NCI-H1436 (cell line): ENCODE measurements at regions not wholly inside any gene's neighbourhood (a gene's known extent, or its start where the extent isn't known, plus 50 kb on each side); places are given as distances from the start of the nearest gene placed in this dataset.

ENCODE experiments used
- DNase-seq: peaks from one replicate; lab custom pipeline; 2025; lab: John Stamatoyannopoulos, UW

DNA sequence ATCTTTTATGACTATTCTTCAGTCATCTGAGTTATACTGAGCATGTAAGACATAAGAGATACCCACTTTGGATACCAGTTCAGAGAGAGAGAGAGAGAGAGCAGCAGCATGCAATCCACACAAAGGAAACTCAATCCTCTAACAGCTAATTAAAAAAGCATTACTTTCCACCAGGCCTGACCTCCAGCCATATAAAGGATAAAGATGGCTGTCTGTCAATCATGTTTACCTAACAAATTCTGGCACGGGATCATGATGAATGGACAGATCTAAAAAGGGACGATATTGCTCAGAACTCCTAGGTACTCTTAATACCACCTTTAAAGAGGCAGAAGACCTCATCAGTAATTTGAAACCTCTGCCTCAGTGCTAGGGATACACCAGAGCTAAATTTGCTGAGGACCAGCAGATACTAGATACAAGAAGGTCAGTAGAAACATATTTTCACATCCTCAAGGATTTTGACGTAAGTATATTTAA lies 159.2 kb downstream of the RPS12 start:
- DNase-seq = no peak

DNA sequence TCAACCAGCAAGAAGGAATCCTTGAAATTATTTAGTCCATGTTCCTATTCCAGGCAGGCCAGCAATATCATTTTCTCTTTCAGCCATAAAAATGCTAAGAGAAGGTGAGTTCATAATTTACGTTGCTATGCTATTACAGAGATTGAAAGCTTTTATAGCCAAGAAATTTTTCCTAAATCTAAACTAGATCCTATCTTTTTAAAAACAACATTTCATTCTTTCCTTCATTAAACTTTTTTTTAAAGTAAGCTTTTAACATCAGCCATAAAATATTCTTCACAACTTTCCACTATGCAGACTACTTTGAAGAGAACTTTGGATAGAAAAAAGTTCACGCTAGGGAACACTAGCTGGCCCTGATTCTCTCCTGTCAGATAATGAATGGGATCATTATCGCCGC lies 159.8 kb downstream of the RPS12 start:
- DNase-seq = no peak

DNA sequence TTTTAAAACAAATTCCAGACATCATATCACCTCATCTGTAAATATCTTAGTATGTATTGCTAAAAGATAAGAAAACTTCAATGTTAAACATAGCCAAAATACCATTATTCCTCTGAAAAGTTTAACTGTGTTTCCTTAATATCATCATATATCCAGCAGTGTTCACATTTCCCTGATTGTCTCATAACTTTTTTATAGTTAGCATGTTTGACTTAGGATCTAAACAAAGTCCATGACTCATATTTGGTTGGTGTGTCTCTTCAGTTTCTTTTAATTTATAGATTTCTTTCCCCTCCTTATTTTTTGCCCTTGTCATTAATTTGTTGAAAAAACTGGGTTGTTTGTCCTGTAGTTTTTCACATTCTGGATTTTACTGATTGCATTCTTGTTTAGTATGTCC lies 163.0 kb downstream of the RPS12 start:
- no peak for DNase-seq

DNA sequence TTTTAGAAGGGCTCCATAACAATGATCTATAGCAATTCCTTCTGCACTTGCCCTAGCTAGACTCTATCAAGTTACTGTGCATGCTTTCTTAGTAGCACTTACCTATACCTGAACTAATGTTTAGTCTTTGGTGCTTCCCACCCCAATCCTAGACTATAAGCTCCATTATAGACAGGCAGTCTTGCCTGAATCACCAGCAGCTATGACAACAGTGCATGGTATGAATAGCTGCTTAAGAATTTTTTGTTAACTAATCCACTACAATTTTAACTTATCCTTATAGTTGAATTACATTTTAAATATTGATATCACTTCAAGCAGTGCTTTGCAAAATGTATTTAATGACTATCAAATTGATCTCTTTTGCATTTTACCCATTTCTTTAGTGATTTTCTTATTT lies 164.3 kb downstream of the RPS12 start:
- DNase-seq = no peak

DNA sequence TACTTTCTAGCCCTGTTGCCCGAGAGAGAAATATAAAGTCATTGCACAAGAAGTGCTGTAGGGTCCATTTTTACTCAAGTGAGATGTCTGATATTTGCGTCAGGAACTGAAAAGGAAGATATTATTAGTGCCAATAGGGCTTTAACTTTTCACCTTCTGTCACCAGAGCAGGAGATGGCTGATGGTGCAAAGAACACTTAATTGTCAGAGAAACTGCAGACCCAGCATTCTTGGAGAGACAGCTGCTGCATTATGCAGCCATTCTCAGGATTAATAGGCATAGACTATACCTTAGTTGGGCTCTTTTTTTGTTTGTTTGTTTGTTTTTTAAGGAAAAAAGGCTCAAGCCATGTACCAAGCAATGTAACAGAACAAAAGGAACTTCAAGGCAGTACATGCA lies 179.4 kb downstream of the RPS12 start:
- DNase-seq = no peak

DNA sequence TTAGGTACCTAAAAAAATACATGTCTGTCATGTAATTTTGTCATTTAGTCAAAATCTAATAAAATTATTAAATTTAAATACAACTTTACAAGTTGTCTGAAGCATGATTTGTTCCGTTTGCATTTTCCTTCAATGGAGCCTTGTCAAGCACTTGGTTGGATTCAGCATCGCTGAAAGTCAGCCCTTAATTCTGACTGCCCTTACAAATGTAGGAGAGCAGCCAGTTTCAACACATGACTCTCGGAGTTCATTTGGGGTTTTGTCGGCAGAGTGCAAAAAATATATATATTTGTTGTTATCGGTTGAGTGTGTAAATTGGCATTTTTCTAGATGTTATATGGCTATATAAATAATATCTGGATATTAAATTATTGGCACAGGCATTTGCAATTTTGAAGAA lies 180.6 kb downstream of the RPS12 start:
- no peak for DNase-seq

DNA sequence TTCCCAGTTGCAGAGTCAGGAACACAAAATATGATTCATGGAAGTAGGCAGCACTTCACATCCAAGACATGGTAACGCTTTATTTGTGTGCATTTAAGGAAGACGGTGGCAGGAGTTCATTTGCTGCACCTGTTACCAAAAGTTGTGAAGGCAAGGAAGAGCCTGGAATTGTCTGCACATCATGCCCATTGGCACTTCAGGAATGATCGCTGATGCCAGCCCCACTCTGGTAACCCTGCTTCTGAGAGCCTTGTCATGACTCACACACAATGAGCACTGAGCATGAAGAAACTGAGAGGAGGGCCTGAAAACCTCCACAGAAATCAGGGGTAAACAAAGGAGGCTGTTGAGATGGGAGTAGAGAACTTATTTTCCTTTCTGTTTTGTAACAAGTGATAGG lies 181.1 kb downstream of the RPS12 start:
- no peak for DNase-seq

DNA sequence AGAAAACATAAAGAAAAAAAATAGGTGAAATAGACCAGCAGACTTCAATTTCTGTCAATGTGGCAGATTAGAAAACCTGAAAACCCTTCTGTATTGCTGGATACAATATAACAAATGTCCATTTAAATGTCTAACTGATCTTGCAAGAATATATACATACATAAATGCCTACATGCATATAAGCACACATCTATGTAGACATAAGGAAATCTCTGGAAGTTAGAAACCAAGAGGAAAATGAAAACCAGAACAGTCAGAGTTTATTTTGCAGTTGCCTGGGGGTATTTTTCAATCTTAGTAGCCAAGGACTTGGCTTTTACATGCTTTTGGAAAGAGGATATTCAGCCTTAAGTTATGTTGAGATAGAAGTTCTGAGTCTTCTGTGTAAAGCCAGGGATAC lies 184.0 kb downstream of the RPS12 start:
- no peak for DNase-seq

DNA sequence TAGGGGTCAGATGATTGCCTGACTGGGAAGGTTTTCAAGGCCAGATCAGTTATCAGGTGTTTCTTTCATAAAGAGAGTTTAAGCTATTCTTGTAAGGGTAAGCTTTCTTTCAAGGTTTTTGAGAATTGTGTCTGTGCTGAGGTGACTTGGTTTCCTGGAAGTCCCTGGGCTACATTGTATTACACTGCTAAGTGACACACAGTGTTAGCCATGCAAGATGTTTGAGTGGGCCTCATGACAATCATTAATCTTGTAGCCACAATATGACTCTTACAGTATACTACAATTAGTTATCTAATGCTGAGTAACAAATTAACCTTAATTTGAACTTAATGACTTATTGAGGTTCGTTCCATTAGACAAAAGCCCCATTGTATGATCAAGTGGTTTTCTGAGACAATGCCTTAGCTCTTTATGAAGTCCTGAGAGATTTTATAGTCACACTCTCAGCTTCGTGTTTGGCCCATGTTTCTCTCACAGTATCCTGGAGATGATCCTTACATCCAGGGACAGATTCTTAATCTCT lies 186.7 kb downstream of the RPS12 start:
- no peak for DNase-seq

DNA sequence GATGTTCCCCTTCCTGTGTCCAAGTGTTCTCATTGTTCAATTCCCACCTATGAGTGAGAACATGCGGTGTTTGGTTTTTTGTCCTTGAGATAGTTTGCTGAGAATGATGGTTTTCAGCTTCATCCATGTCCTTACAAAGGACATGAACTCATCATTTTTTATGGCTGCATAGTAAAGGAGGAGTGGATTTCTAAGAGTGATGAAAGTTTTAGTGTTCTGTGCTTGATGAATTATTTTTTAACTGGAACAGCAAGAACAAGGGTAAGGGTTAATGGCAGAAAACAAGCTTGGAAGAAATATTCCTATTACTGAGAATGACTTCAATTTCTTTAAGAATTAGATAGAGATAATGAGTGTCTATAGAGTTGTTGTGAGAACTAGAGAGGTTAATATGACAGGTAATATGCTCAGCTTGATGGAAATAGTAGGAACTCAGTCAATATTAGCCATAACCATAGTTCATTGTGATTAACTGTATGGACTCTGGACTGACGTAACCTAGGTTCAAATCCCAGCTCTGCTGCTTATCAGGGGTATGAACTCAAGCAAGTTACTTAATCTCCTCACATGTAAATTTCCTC lies 190.0 kb downstream of the RPS12 start:
- DNase-seq = no peak

DNA sequence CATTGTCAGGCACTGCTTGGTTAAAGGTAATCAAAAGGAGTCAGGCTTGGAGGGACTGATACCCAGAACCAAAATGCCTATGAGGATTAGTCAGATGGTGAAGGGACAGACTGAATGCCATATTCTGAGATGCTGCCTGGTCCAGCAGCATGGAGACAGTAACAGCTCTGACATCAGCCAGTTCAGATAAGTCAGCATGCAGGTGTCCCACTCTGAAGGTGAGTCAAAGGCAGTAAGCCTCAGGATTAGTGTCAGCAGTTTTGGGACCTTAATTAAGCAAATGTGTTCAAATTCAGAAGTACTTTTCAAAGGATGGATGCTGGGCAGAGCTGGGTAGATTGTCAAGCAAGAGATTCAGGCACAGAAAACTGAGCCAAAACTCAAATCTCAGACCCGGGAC lies 198.4 kb downstream of the RPS12 start:
- no peak for DNase-seq

DNA sequence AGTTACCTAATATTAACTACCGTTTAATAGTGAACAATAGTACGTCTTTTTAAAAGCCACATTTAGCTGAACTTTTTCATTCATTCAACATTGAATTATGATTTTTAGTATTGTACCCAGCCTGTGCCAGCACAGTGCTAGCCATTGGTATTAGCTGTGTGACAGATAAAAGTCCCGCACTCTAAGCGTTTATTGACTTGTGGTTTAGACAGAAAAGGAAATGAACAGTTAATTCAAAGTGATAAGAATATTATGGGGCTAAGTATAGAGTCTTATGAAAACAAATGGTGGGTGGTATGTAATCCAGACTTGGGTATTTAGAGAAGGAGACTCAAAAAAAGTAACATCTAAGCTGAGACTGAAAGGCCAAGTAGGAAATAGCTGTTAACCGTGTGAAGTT lies 202.3 kb downstream of the RPS12 start:
- DNase-seq = no peak

DNA sequence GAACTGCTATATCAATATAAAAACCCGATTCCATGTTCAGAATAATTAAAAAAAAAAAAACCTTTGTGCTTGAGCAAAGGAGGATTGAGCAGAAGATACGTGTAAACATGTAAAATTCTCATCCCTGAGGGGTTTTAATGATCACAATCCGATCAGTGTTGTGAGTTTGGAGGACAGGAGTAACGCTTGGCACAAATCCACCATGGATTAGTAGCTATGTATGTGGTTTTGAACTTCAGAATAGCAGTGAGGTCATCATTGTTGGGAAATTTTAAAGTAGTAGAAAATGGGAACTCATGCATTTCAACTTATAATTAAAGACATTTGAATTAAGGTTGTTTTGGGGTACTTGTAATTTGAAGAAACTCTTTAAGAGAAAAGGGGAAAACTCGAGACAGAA lies 203.2 kb downstream of the RPS12 start:
- DNase-seq = no peak

DNA sequence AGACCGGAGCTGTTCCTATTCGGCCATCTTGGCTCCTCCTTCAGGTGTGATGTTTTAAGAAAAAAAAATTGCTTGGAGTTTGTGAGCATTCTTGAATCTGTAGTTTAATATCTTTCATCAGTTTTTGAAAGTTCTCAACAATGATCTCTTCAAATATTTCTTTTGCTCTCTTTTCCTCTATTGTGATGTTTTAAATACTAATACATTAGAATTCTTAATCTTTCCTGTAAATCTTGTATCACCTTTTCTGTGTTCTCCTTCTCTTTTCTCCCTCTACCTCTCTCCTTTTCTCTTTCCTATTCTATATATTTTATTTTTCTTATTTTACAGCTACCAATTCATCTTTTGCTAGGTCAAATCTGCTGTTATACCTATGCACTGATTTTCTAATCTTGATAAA lies 212.3 kb downstream of the RPS12 start:
- no peak for DNase-seq

DNA sequence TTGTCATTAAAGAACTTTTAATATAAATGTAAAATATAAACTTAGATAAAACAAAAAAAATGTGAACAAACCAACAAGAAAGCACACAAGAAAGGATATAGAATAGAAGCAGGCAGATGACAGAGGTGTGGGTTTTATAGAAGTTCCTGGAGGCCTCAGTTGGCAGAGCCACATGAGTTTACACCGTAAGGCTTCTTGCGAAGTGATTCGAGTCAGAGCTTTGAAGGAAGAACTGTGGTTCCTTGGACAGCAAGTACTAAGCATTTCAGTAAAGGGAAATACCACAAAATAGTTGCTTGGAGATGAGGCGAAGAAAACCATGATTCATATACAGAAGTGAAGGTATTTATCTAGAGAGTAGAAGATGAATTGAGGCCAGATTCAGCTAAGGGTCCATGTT lies 207.9 kb upstream of the EYA4 start:
- DNase-seq = no peak

DNA sequence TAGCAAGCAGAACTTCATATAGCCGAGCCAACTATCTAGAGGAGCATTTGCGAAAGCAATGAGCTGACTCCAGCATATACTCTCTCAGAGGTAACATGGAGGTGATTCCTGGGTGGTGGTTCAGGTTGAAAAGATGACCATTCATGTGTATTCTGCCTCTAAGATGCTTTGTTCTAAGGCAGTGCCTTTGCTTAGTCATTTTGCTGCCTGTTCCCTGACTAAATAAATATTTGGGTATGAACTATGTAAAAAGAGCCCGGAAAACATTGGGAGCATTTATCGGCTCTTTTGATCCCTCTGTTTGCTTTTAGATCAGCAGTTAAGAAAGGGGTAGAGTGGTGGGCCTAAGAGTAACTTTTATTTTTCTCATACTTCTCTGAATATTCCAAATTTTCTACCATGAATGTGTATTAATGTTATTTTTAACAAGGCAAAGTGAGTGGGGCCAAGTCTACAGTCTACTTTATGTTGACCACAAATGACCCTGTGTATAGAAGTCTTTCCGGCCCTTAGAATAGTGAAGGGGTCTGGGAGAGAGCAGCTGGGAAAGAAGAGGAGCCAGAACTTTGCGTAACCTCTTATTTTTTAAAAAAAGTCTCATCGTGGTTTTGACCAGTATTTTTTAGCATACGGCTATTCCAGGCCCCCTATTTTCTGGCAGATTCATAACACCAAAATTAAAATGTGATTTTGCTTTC lies 206.5 kb upstream of the EYA4 start:
- no peak for DNase-seq

DNA sequence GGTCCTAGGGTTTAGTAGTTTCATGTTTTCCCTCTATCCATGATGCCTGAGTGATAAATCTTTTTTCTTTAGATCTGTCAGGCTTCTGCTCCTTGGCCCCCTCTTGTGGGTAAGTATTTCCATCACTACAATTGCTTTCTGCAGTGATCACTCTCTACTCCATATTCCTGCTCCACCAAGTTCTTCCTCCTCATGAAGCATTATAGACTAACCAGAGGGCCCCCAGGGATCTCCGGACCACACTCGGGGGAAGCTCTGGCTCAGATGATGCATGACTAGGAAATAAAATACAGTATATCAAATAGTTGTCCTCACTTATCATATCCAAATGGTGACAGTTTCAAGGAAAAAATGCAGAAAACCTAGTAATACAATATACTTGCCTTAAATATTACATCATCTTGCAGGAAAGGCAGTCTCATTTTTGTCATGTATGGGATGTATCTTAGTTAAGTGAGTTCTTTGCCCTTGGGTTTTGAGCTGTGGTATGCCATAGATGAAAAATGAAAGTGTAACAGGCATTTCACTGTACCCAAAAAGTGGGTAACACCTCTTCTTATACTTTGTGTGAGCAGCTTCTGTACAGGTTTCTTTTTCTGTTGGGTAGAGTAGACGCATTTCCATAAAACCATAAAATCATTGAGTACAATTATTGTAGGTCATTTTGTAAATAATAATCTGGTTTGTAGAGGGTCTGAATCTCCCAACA lies 200.9 kb upstream of the EYA4 start:
- no peak for DNase-seq

DNA sequence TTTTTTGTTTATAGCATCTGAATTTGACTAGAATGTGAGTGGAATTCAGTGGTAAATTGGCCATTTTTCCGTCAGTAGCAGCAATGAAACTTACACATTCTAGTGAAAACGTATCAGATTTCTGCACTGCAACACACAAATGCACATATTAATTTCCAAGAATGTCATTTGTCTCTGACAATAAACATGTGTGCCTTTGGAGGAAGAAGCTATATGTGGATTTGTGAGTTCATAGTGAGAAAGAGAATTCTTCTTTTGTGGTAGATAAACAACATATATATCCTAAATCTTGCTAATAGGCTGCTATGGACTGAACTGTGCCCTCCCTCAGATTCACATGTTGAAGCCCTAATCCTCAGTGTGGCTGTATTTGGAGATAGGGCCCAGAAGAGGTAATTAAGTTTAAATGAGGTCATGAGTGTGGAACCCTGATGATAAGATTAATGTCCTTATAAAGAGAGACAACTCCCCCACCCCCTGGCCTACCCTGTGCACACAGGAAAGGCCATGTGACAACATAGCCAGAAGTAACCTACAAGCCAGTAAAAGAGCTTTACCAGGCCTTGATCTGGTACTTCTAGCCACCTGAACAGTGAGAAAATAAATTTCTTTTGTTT lies 200.2 kb upstream of the EYA4 start:
- no peak for DNase-seq

DNA sequence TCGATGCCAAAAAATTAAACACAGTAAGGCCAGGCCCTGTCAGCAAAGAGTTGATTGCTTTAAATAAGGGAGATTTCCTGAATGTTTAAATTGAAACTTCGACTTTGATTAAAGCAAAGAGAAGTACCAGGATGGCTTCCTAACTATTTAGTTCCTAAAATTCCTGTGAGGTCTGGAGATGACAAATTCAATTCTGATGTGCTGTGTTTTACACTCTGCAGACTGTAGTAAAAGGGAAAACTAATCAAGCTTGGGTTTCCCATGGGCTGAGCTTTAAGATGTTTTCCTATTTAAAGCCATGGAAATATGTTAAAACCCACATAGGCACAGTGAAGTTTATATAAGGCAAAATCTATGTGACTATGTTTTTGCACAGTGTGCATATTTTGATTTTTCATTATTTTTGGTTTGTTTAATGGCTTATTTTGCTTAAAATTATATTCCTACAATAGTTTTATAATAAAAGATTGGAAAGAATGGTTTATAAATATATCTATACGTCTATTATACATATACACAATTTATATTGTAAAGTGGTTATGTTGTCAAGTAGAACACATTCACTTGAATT lies 198.5 kb upstream of the EYA4 start:
- DNase-seq = no peak

DNA sequence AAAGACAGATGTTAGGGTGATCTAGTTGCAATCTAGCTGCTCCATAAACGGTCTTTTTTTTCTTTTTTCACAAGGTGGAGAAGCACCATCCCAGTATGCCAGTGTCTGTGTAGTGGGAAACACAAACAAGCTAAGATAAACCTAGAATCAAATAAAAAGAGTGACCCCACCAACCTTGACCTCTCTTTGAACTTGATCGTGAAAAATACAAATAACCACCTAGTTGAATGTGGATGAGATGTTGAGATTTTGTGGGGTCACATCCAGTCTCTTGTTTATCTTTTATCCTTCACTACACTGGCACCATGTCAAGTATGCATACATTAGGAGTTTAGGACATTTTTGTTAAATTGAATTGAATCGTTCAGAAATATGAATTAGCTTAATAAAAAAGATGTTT lies 194.6 kb upstream of the EYA4 start:
- no peak for DNase-seq

DNA sequence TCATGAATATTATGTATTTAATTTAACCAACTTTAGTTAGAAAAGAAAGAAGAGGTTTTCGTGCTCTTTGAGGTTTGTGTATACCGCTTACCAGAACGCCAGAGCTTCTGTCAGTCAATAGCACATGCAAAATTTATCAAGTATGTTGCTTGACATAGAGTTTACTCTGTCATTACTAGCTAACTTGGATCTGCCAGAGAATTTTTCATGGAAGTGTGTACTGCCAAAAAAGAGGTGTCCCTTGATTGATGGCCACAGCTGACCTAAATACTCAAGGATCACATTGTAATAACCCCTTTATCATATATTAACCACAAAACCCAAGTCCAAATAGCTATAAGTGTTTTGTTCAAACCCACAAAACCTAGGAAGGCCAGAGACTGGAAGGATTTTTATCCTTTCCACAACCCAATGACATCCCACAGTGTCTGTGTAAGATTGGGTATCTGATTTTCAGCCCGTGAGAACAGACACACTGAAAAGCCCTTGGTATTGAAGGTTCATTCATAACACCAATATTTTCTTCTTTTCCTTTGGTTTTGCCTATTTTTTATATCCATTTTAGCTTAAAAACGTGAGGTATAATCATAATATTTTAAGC lies 194.0 kb upstream of the EYA4 start:
- no peak for DNase-seq

DNA sequence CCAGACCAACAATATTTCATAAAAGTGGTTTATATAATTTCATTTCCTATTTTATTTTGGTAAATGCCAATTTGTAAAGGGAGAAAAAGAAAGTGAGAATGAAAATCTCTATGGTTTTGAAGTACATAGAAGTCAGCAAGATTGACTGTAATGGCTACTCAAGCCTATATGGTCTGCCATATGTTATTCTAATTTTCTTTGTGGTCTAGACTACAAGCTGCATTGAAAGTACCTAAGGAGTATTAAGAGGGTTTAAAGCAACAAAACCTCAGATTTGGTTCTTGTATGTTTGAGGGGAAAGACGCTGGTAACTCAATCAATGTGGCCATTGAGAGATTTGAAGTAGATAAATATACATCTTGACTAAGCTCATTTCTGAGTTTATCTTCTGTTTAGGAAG lies 193.5 kb upstream of the EYA4 start:
- no peak for DNase-seq
